ENCODE measurements at regions not wholly inside any gene's neighbourhood (a gene's known extent, or its start where the extent isn't known, plus 50 kb on each side); places are given as distances from the start of the nearest gene placed in this dataset.
"Not testable (repeated sequence)": the region's sequence is repeated elsewhere in the genome, so short reads cannot be mapped to it uniquely, and the experiment has no call there.

GRCh38 chr9:106784076-106784475 is 78.9 kb upstream of the ZNF462 start:
- Histone ChIP-seq H3K9me3 (ENCODE audit: control insufficient read depth in 4 of 4, low read length in 3 of 4) (no peaks in the 10 kb centered on the region), H3K36me3 (ENCODE audit: control insufficient read depth in 4 of 4, insufficient read depth in 3 of 4, low read depth in 1 of 4, low read length in 3 of 4) (no peaks in the 10 kb centered on the region), H3K4me1 (ENCODE audit: control insufficient read depth in 4 of 4, insufficient read depth in 4 of 4, low read length in 3 of 4) (peaks cover 0 to 1% (median 0%) of the 10 kb centered on the region in 4 donors), H3K27me3 (ENCODE audit: control insufficient read depth in 4 of 4, insufficient read depth in 4 of 4, low read length in 3 of 4) (no peaks in the 10 kb centered on the region), H3K4me3 (ENCODE audit: low read depth in 1 of 3, low read length in 3 of 3) (no peak overlapping the region), H3K9ac (ENCODE audit: low read depth in 1 of 2, low read length in 2 of 2) (no peak overlapping the region), H3K27ac (ENCODE audit: low read depth in 1 of 2, low read length in 2 of 2) (no peak overlapping the region)
- no peak for DNase-seq (ENCODE audit: low spot score)
- WGBS: 75% methylated on average over 3 of the region's 3 CpGs
- TF ChIP-seq TAF1 (conservative IDR thresholded peaks at IDR 0.05) (no peak), RXRA (IDR thresholded peaks at IDR 0.05) (no peak), FOXA2 (IDR thresholded peaks at IDR 0.05) (no peak), ATF3 (IDR thresholded peaks at IDR 0.05) (no peak), HNF4A (conservative IDR thresholded peaks at IDR 0.05) (no peak), YY1 (IDR thresholded peaks at IDR 0.05) (no peak), SP1 (IDR thresholded peaks at IDR 0.05) (no peak), JUND (IDR thresholded peaks at IDR 0.05) (no peak)

DNA sequence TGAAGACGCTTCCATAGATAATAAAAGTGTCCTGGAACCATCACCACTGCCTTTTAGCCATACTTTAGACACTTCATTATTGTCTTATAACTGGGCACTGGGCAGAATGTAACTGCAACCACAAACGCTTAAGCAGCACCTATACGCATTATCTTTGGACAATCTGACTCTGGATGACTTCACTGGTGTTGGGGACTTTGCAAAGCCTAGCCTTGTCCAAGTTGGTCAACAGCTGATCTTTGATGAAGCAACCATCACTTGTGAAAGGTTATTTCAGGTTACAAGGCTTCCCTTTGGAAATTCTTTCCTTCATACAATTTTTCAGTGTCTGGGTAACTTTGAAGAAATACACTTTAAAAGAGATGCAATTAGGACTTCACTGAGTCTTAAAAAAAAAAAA is 77.8 kb upstream of the ZNF462 start:
- H3K27ac ChIP-seq (ENCODE audit: low read depth in 1 of 2, low read length in 2 of 2): no peak overlapping the region
- 74% methylated on average over 3 of the region's 3 CpGs for WGBS
- H3K4me3 ChIP-seq (ENCODE audit: low read depth in 1 of 3, low read length in 3 of 3): no peak overlapping the region
- no peaks in the 10 kb centered on the region for H3K36me3 ChIP-seq (ENCODE audit: control insufficient read depth in 4 of 4, insufficient read depth in 3 of 4, low read depth in 1 of 4, low read length in 3 of 4)
- peaks cover 0 to 1% (median 0%) of the 10 kb centered on the region in 4 donors for H3K4me1 ChIP-seq (ENCODE audit: control insufficient read depth in 4 of 4, insufficient read depth in 4 of 4, low read length in 3 of 4)
- no peaks in the 10 kb centered on the region for H3K9me3 ChIP-seq (ENCODE audit: control insufficient read depth in 4 of 4, low read length in 3 of 4)
- DNase-seq (ENCODE audit: low spot score): no peak
- TF ChIP-seq, protein P1, sequence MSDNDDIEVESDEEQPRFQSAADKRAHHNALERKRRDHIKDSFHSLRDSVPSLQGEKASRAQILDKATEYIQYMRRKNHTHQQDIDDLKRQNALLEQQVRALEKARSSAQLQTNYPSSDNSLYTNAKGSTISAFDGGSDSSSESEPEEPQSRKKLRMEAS (IDR thresholded peaks at IDR 0.05): no peak
- TF ChIP-seq RXRA (IDR thresholded peaks at IDR 0.05): peak in 1 of 2 donors; percentile 32
- TF ChIP-seq JUND (IDR thresholded peaks at IDR 0.05): no peak
- TF ChIP-seq FOXA2 (IDR thresholded peaks at IDR 0.05): no peak
- no peak for TF ChIP-seq TAF1 (conservative IDR thresholded peaks at IDR 0.05)
- H3K9ac ChIP-seq (ENCODE audit: low read depth in 1 of 2, low read length in 2 of 2): no peak overlapping the region
- no peaks in the 10 kb centered on the region for H3K27me3 ChIP-seq (ENCODE audit: control insufficient read depth in 4 of 4, insufficient read depth in 4 of 4, low read length in 3 of 4)

DNA sequence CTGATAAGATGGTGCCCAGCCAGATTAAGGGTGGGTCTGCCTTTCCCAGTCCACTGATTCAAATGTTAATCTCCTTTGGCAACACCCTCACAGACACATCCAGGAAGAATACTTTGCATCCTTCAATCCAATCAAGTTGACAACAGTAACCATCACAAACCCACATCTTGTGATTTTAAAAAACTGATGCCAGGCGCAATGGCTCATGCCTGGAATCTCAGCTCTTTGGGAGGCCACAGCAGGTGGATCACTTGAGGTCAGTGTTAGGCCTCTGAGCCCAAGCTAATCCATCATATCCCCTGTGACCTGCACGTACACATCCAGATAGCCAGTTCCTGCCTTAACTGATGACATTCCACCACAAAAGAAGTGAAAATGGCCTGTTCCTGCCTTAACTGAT is 74.9 kb upstream of the ZNF462 start:
- H3K36me3 ChIP-seq (ENCODE audit: control insufficient read depth in 4 of 4, insufficient read depth in 3 of 4, low read depth in 1 of 4, low read length in 3 of 4); H3K27ac ChIP-seq (ENCODE audit: low read depth in 1 of 2, low read length in 2 of 2); H3K9ac ChIP-seq (ENCODE audit: low read depth in 1 of 2, low read length in 2 of 2); H3K4me1 ChIP-seq (ENCODE audit: control insufficient read depth in 4 of 4, insufficient read depth in 4 of 4, low read length in 3 of 4); DNase-seq (ENCODE audit: low spot score); H3K27me3 ChIP-seq (ENCODE audit: control insufficient read depth in 4 of 4, insufficient read depth in 4 of 4, low read length in 3 of 4); H3K4me3 ChIP-seq (ENCODE audit: low read depth in 1 of 3, low read length in 3 of 3); H3K9me3 ChIP-seq (ENCODE audit: control insufficient read depth in 4 of 4, low read length in 3 of 4): not testable (repeated sequence)
- WGBS: 42% methylated on average over 2 of the region's 2 CpGs

GRCh38 chr9:106795031-106795430 is 67.9 kb upstream of the ZNF462 start:
- Histone ChIP-seq H3K27me3 (ENCODE audit: control insufficient read depth in 4 of 4, insufficient read depth in 4 of 4, low read length in 3 of 4) (no peaks in the 10 kb centered on the region), H3K9ac (ENCODE audit: low read depth in 1 of 2, low read length in 2 of 2) (no peak overlapping the region), H3K4me1 (ENCODE audit: control insufficient read depth in 4 of 4, insufficient read depth in 4 of 4, low read length in 3 of 4) (peaks cover 2 to 10% (median 4%) of the 10 kb centered on the region in 4 donors), H3K4me3 (ENCODE audit: low read depth in 1 of 3, low read length in 3 of 3) (no peak overlapping the region), H3K9me3 (ENCODE audit: control insufficient read depth in 4 of 4, low read length in 3 of 4) (peaks cover 0 to 8% (median 0%) of the 10 kb centered on the region in 4 donors), H3K27ac (ENCODE audit: low read depth in 1 of 2, low read length in 2 of 2) (no peak overlapping the region), H3K36me3 (ENCODE audit: control insufficient read depth in 4 of 4, insufficient read depth in 3 of 4, low read depth in 1 of 4, low read length in 3 of 4) (no peaks in the 10 kb centered on the region)
- DNase-seq (ENCODE audit: low spot score): no peak
- WGBS: 80% methylated on average over 4 of the region's 4 CpGs
- TF ChIP-seq JUND (IDR thresholded peaks at IDR 0.05): no peak
- no peak for TF ChIP-seq YY1 (IDR thresholded peaks at IDR 0.05)

- Histone ChIP-seq H3K9me3 (ENCODE audit: control insufficient read depth in 4 of 4, low read length in 3 of 4) (peaks cover 0 to 8% (median 0%) of the 10 kb centered on the region in 4 donors), H3K36me3 (ENCODE audit: control insufficient read depth in 4 of 4, insufficient read depth in 3 of 4, low read depth in 1 of 4, low read length in 3 of 4) (no peaks in the 10 kb centered on the region), H3K9ac (ENCODE audit: low read depth in 1 of 2, low read length in 2 of 2) (no peak overlapping the region), H3K4me3 (ENCODE audit: low read depth in 1 of 3, low read length in 3 of 3) (no peak overlapping the region), H3K27ac (ENCODE audit: low read depth in 1 of 2, low read length in 2 of 2) (no peak overlapping the region), H3K27me3 (ENCODE audit: control insufficient read depth in 4 of 4, insufficient read depth in 4 of 4, low read length in 3 of 4) (no peaks in the 10 kb centered on the region), H3K4me1 (ENCODE audit: control insufficient read depth in 4 of 4, insufficient read depth in 4 of 4, low read length in 3 of 4) (peaks cover 2 to 10% (median 4%) of the 10 kb centered on the region in 4 donors)
- no peak for DNase-seq (ENCODE audit: low spot score)
- TF ChIP-seq FOXA1 (IDR thresholded peaks at IDR 0.05) (no peak), JUND (IDR thresholded peaks at IDR 0.05) (no peak), RXRA (IDR thresholded peaks at IDR 0.05) (no peak), FOXA2 (IDR thresholded peaks at IDR 0.05) (no peak), GABPA (IDR thresholded peaks at IDR 0.05 in 1 of 2, conservative IDR thresholded peaks at IDR 0.05 in 1 of 2) (no peak), REST (IDR thresholded peaks at IDR 0.05) (no peak), HNF4G (IDR thresholded peaks at IDR 0.05) (no peak), NR2F2 (IDR thresholded peaks at IDR 0.05) (no peak)
- TF ChIP-seq, protein P1 (IDR thresholded peaks at IDR 0.05): no peak
Observed at GRCh38 chr9:106796771-106797170, 66.2 kb upstream of the ZNF462 start.

Data from liver (tissue), 7 donors.